ENCODE measurements at regions not wholly inside any gene's neighbourhood (a gene's known extent, or its start where the extent isn't known, plus 50 kb on each side); places are given as distances from the start of the nearest gene placed in this dataset.

GRCh38 chr12:41966001-41966400 is 178.7 kb downstream of the GXYLT1 start:
- H3K9me3 Mint-ChIP-seq = no peaks in the 10 kb centered on the region
- DNase-seq (no peak), ATAC-seq (no peak)
- no peak overlapping the region for H3K27ac Mint-ChIP-seq
- no peaks in the 10 kb centered on the region for H3K4me1 Mint-ChIP-seq
- H3K27me3 Mint-ChIP-seq = peaks cover 9% of the 10 kb centered on the region
- no peak overlapping the region for H3K4me3 Mint-ChIP-seq

GRCh38 chr12:41963398-41963797 is 181.3 kb downstream of the GXYLT1 start:
- ATAC-seq = no peak

GRCh38 chr12:41962171-41962572 is 182.5 kb downstream of the GXYLT1 start:
- Mint-ChIP-seq H3K27me3 (peaks cover 9% of the 10 kb centered on the region), H3K4me1 (no peaks in the 10 kb centered on the region), H3K9me3 (no peaks in the 10 kb centered on the region), H3K27ac (no peak overlapping the region), H3K4me3 (no peak overlapping the region)
- DNase-seq (no peak), ATAC-seq (no peak)

More at GRCh38 chr12:41963398-41963797, 181.3 kb downstream of the GXYLT1 start:
- H3K27me3 Mint-ChIP-seq = peaks cover 9% of the 10 kb centered on the region
- no peaks in the 10 kb centered on the region for H3K4me1 Mint-ChIP-seq
- H3K9me3 Mint-ChIP-seq = no peaks in the 10 kb centered on the region
- no peak overlapping the region for H3K27ac Mint-ChIP-seq
- DNase-seq = no peak
- no peak overlapping the region for H3K4me3 Mint-ChIP-seq

GRCh38 chr12:41959271-41959670 is 185.4 kb downstream of the GXYLT1 start:
- ATAC-seq (no peak), DNase-seq (no peak)
- Mint-ChIP-seq H3K4me3 (no peak overlapping the region), H3K9me3 (no peaks in the 10 kb centered on the region), H3K27me3 (no peaks in the 10 kb centered on the region), H3K27ac (no peak overlapping the region), H3K4me1 (no peaks in the 10 kb centered on the region)

DNA sequence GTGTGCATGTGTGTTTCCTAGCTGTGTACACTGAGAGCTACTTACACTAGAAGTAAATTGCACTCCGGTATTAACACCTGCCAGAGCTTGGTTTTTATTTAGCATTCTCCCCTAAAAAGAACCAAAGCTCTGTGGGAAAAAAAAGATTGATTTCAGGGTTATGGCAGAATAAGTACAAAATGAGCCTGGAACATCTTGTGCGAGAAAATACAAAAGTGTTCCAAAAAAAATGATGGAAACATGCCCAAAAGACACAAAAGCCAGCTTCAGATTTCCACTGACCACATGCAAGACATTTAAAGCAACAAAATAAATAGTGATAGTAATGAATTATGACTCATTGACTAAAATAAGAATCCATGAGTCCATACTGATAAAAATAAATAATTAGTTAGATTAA is 188.3 kb downstream of the GXYLT1 start:
- H3K4me1 Mint-ChIP-seq = no peaks in the 10 kb centered on the region
- H3K4me3 Mint-ChIP-seq = no peak overlapping the region
- no peaks in the 10 kb centered on the region for H3K27me3 Mint-ChIP-seq
- H3K9me3 Mint-ChIP-seq = no peaks in the 10 kb centered on the region
- DNase-seq (no peak), ATAC-seq (no peak)
- H3K27ac Mint-ChIP-seq = no peak overlapping the region

DNA sequence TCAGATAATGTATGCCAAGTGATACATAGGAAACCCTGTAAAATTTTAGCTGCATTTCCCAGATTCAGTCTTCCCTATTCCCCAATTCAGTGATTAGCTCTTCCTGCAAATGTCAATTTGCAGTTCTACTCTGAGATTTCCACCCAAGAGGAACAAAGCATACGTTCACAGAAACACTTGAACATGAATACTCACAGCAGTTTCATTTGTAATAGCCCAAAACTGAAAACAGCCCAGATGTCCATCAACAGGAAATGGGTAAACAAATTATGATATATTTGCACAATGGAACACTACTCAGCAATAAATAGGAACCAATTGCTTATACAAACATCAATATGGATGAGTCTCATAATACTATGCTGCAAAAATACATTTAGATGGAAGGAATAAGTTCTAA is 194.2 kb downstream of the GXYLT1 start:
- ATAC-seq (no peak), DNase-seq (no peak)
- Mint-ChIP-seq H3K27ac (no peak overlapping the region), H3K27me3 (peaks cover 23% of the 10 kb centered on the region), H3K4me1 (no peaks in the 10 kb centered on the region), H3K9me3 (peaks cover 9 to 17% of the 10 kb centered on the region in 2 donors), H3K4me3 (no peak overlapping the region)

GRCh38 chr12:41946106-41946505 is 198.6 kb downstream of the GXYLT1 start:
- peaks cover 40% of the 10 kb centered on the region for H3K27me3 Mint-ChIP-seq
- ATAC-seq = no peak
- H3K4me3 Mint-ChIP-seq = no peak overlapping the region

GRCh38 chr12:41944216-41944615 is 200.5 kb downstream of the GXYLT1 start:
- no peak overlapping the region for H3K27ac Mint-ChIP-seq
- H3K4me1 Mint-ChIP-seq = no peaks in the 10 kb centered on the region
- no peak overlapping the region for H3K4me3 Mint-ChIP-seq
- no peak for ATAC-seq
- DNase-seq = no peak
- H3K27me3 Mint-ChIP-seq = peaks cover 38% of the 10 kb centered on the region
- peaks cover 12 to 23% of the 10 kb centered on the region in 2 donors for H3K9me3 Mint-ChIP-seq

More at GRCh38 chr12:41946106-41946505, 198.6 kb downstream of the GXYLT1 start:
- peaks cover 12 to 23% of the 10 kb centered on the region in 2 donors for H3K9me3 Mint-ChIP-seq
- H3K27ac Mint-ChIP-seq = no peak overlapping the region
- DNase-seq = no peak
- no peaks in the 10 kb centered on the region for H3K4me1 Mint-ChIP-seq

- H3K9me3 Mint-ChIP-seq = peaks cover 12 to 23% of the 10 kb centered on the region in 2 donors
- H3K4me1 Mint-ChIP-seq = no peaks in the 10 kb centered on the region
- H3K27me3 Mint-ChIP-seq = peaks cover 41% of the 10 kb centered on the region
- H3K4me3 Mint-ChIP-seq = no peak overlapping the region
- no peak overlapping the region for H3K27ac Mint-ChIP-seq
- no peak for ATAC-seq
- DNase-seq = no peak
These were observed 201.0 kb downstream of the GXYLT1 start for GRCh38 chr12:41943671-41944070.

- Mint-ChIP-seq H3K4me1 (no peaks in the 10 kb centered on the region), H3K4me3 (no peak overlapping the region), H3K27ac (no peak overlapping the region), H3K9me3 (peaks cover 12 to 22% of the 10 kb centered on the region in 2 donors), H3K27me3 (peaks cover 42% of the 10 kb centered on the region)
- no peak for DNase-seq
- no peak for ATAC-seq
These were observed 202.3 kb downstream of the GXYLT1 start for GRCh38 chr12:41942354-41942753.

DNA sequence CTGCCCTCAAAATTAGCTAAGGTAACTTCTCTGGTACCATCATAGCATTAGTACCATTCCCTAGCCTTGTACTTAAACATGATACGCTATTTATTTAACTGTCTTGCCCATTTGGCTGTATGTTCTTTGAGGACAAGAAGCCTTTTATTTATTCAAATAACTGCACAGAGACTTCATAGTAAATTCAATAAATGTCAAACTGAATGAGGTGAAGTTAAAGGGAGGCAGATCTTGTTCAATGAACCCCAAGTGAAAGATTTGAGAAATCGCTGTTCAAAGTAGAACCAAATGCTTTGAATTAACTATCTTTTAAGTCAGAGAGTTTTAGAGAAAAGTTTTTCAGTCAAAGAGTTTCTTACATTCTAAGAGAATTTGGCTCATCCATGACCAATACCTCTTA is 203.6 kb downstream of the GXYLT1 start:
- H3K9me3 Mint-ChIP-seq = peaks cover 3 to 11% of the 10 kb centered on the region in 2 donors

GRCh38 chr12:41940571-41940970 is 204.1 kb downstream of the GXYLT1 start:
- DNase-seq (no peak), ATAC-seq (no peak)
- Mint-ChIP-seq H3K4me1 (no peaks in the 10 kb centered on the region), H3K27me3 (peaks cover 44% of the 10 kb centered on the region), H3K9me3 (peaks cover 3 to 7% of the 10 kb centered on the region in 2 donors), H3K4me3 (no peak overlapping the region), H3K27ac (no peak overlapping the region)

More for the DNA sequence above, 203.6 kb downstream of the GXYLT1 start:
- Mint-ChIP-seq H3K4me1 (no peaks in the 10 kb centered on the region), H3K27ac (no peak overlapping the region), H3K27me3 (peaks cover 45% of the 10 kb centered on the region), H3K4me3 (no peak overlapping the region)
- DNase-seq = no peak
- ATAC-seq = no peak

- peaks cover 10% of the 10 kb centered on the region for H3K4me1 Mint-ChIP-seq
- H3K27ac Mint-ChIP-seq = no peak overlapping the region
- ATAC-seq (no peak), DNase-seq (no peak)
- peaks cover 57% of the 10 kb centered on the region for H3K27me3 Mint-ChIP-seq
- H3K4me3 Mint-ChIP-seq = no peak overlapping the region
- H3K9me3 Mint-ChIP-seq = no peaks in the 10 kb centered on the region
These were observed 208.3 kb downstream of the GXYLT1 start for GRCh38 chr12:41936333-41936732.

DNA sequence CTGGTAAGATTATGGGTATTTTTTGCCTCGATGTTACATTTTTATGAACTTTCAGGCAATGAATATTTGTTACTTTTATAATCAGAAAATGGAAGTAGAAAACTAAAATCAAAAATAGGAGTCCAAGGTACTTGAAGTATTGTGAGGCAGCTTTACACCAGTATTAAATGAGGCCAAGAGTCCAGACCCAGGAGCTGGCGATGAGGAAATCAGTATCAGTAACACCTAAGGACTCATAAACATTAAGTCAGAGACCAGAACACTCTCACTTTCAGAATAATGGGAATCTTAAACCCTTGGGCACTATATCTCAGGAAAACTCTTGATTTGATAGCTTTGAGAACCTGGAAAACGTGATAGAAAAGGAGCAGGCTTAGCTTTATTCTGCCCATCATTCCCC is 208.8 kb downstream of the GXYLT1 start:
- H3K9me3 Mint-ChIP-seq = no peaks in the 10 kb centered on the region
- no peak for DNase-seq

DNA sequence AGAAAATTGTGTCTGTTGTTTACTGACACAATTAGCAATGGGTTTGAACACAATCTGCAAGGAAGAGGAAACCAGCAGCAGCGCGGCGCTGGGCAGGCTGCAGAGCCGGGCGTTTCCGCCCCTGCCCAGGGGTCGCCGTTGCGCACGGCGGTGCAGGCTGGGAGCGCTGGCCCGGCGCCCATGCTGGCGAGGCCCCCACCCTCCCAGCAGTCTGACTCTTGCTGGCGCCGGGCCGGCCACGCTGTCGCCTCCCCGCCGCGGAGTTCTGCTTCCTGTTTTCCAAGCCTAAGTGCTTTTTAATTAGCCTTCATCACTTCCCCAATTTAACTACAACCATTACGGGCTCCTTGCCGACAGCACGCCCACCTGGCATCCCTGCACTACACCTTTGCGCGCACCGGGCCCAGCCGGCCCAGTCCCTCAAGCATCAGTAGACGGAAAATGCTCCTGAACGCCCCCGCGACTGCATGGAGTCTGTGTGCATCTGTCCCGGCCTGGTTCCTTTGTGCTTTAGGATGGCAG is 212.1 kb downstream of the GXYLT1 start:
- DNase-seq (peak; percentile 4 to 11), ATAC-seq (peak; percentile 74)
- Mint-ChIP-seq H3K4me1 (peaks cover 10% of the 10 kb centered on the region), H3K4me3 (peak overlapping the region; percentile 78 to 80), H3K27ac (no peak overlapping the region), H3K9me3 (no peaks in the 10 kb centered on the region), H3K27me3 (peaks cover 56% of the 10 kb centered on the region)

More for the DNA sequence above, 208.8 kb downstream of the GXYLT1 start:
- Mint-ChIP-seq H3K27ac (no peak overlapping the region), H3K4me1 (peaks cover 10% of the 10 kb centered on the region), H3K27me3 (peaks cover 57% of the 10 kb centered on the region), H3K4me3 (no peak overlapping the region)
- ATAC-seq = no peak

DNA sequence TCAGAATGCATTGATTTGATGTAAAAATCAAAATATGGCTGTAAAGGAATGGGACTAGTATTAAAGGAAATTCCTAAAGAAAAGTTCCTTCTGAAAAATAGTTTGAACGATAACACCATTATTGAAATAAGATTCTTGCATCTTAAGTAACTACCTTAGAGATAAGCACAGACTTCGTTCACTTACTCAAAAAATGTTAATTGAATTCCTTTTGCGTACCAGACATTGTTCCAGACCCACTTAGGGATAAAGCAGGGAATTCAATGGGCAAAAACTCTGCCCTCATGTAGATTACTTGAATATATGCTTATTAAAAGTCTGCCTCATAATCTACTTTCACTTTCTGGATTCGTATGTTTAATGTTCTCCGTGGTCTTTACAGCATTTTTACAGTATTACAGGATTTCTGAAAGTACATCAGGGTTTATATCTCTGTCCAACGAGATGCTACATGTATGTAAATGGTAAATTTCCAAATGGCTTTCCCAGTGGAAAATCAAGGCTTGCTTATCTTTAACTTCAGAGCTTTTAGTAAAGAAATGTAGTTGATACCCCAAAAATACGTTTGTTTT is 213.7 kb downstream of the GXYLT1 start:
- peaks cover 10% of the 10 kb centered on the region for H3K4me1 Mint-ChIP-seq
- peak overlapping the region; percentile 35 to 54 for H3K4me3 Mint-ChIP-seq
- no peak for ATAC-seq
- H3K27ac Mint-ChIP-seq = no peak overlapping the region
- no peaks in the 10 kb centered on the region for H3K9me3 Mint-ChIP-seq
- peaks cover 40% of the 10 kb centered on the region for H3K27me3 Mint-ChIP-seq
- no peak for DNase-seq

DNA sequence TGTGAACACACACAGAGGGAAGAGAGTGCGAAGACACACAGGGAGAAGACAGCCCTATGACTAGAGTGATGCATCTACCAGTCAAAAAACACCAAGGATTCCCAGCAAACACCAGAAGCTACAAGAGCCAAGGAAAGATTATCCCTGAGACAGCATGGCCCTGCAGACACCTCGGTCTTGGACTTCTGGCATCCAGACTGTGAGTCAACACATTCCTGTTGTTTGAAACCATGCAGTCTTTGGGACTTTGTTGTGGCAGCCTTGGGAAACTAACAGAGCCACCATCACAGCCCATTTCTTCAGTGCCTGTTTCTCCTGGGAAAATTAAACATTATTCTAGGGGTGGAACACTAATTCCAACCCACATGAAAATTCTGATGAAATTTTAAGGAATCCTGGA is 220.6 kb downstream of the GXYLT1 start:
- Mint-ChIP-seq H3K27me3 (peaks cover 25% of the 10 kb centered on the region), H3K27ac (no peak overlapping the region), H3K9me3 (no peaks in the 10 kb centered on the region), H3K4me3 (no peak overlapping the region), H3K4me1 (no peaks in the 10 kb centered on the region)
- DNase-seq (no peak), ATAC-seq (no peak)
